PC-3 (cell line): ENCODE measurements at regions not wholly inside any gene's neighbourhood (a gene's known extent, or its start where the extent isn't known, plus 50 kb on each side); places are given as distances from the start of the nearest gene placed in this dataset.
"Not testable (repeated sequence)": the region's sequence is repeated elsewhere in the genome, so short reads cannot be mapped to it uniquely, and the experiment has no call there.

Experiments
- ATAC-seq: fragments of 200-7000 bp; cut with Tn5 transposase; 2 replicates; pipeline ENCODE4 v1.9.1; 2020; ENCODE audit warnings: mild to moderate bottlenecking, moderate library complexity
- BruUV-seq: library from RNA; stranded (reverse); fragments of 400-500 nt; replicated peaks from 2 replicates; lab custom pipeline; 2021; lab: Mats Ljungman, UMichigan
- CTCF ChIA-PET: fragments of 300-600 bp; sonication (Branson Sonifier 250); formaldehyde crosslinking; loops from one replicate; lab custom pipeline; 2022; ENCODE audit warnings: antibody characterized with exemption; lab: Charles Lee
- POLR2A ChIA-PET: fragments of 300-600 bp; sonication (Branson Sonifier 250); formaldehyde crosslinking; loops from one replicate; lab custom pipeline; 2022; ENCODE audit warnings: antibody characterized with exemption; ENCODE audit not compliant: unreplicated experiment; lab: Charles Lee
- DNase-seq: peaks from one replicate; pipeline ENCODE4 v3.0.0-alpha.2; 2015
- H2AFZ ChIP-seq: fragments of 300-600 bp; sonication (generic); 2 replicates; pipeline ENCODE4 v1.6.0; 2016; ENCODE audit warnings: antibody characterized with exemption, low read length
- H3F3A ChIP-seq: fragments of 300-600 bp; sonication (generic); one replicate; pipeline ENCODE4 v1.6.0; 2017; ENCODE audit warnings: antibody characterized with exemption, low read length, control low read depth, mild to moderate bottlenecking; ENCODE audit not compliant: unreplicated experiment
- H3K27ac ChIP-seq: fragments of 300-600 bp; sonication (generic); 2 replicates; pipeline ENCODE4 v1.5.1; 2016; ENCODE audit warnings: mild to moderate bottlenecking, low read length
- H3K27me3 ChIP-seq: fragments of 300-600 bp; sonication (generic); 2 replicates; pipeline ENCODE4 v1.6.1; 2016; ENCODE audit warnings: low read length, mixed read lengths
- H3K36me3 ChIP-seq: fragments of 300-600 bp; sonication (generic); 2 replicates; pipeline ENCODE4 v1.6.1; 2016; ENCODE audit warnings: low read depth, mixed run types, low read length, mixed read lengths
- H3K4me1 ChIP-seq: fragments of 300-600 bp; sonication (generic); 2 replicates; pipeline ENCODE4 v1.5.1; 2016; ENCODE audit warnings: low read length; ENCODE audit not compliant: insufficient read depth
- H3K4me2 ChIP-seq: fragments of 300-600 bp; sonication (generic); 2 replicates; pipeline ENCODE4 v1.6.0; 2016; ENCODE audit warnings: low read length
- H3K4me3 ChIP-seq: fragments of 300-600 bp; sonication (generic); 2 replicates; pipeline ENCODE4 v1.5.1; 2016; ENCODE audit warnings: mild to moderate bottlenecking, low read length, mixed read lengths
- H3K79me2 ChIP-seq: fragments of 300-600 bp; sonication (generic); 2 replicates; pipeline ENCODE4 v1.6.1; 2017; ENCODE audit warnings: low read length, mixed read lengths
- H3K9ac ChIP-seq: fragments of 300-600 bp; sonication (generic); 2 replicates; pipeline ENCODE4 v1.6.0; 2016; ENCODE audit warnings: mild to moderate bottlenecking, low read length
- H3K9me2 ChIP-seq: fragments of 300-600 bp; sonication (generic); replicated peaks from 2 replicates; pipeline ENCODE4 v1.6.1; 2016; ENCODE audit warnings: mixed run types, low read length, mixed read lengths
- H3K9me3 ChIP-seq: fragments of 300-600 bp; sonication (generic); 2 replicates; pipeline ENCODE4 v1.6.1; 2016; ENCODE audit warnings: low read length, mixed read lengths
- H4K20me1 ChIP-seq: fragments of 300-600 bp; sonication (generic); 2 replicates; pipeline ENCODE4 v1.6.1; 2016; ENCODE audit warnings: low read length, mixed read lengths
- intact Hi-C: fragments of 100-400 bp; cut with micrococcal nuclease; formaldehyde crosslinking; loops from 2 replicates; pipeline ENCODE4 v1.9.0; 2023

GRCh38 chr14:19231421-19231820 lies 202.7 kb downstream of the POTEG start:
- H3K4me2 ChIP-seq, H3K9ac ChIP-seq, H3K4me3 ChIP-seq, H2AFZ ChIP-seq, ATAC-seq, H3K27me3 ChIP-seq, H3K79me2 ChIP-seq, H3K36me3 ChIP-seq, BruUV-seq, H3K4me1 ChIP-seq, CTCF ChIA-PET, POLR2A ChIA-PET, H3K9me2 ChIP-seq, H3K27ac ChIP-seq, intact Hi-C loops, H3F3A ChIP-seq, H4K20me1 ChIP-seq, H3K9me3 ChIP-seq, DNase-seq: not testable (repeated sequence)

- H3K27ac ChIP-seq, BruUV-seq, H4K20me1 ChIP-seq, H3K79me2 ChIP-seq, H2AFZ ChIP-seq, H3K9me2 ChIP-seq, ATAC-seq, H3K4me1 ChIP-seq, POLR2A ChIA-PET, H3K4me2 ChIP-seq, H3K9ac ChIP-seq, H3K4me3 ChIP-seq, CTCF ChIA-PET, H3K9me3 ChIP-seq, H3F3A ChIP-seq, intact Hi-C loops, DNase-seq, H3K27me3 ChIP-seq, H3K36me3 ChIP-seq: not testable (repeated sequence)
Measured at GRCh38 chr14:19234059-19234458, 200.1 kb downstream of the POTEG start.

GRCh38 chr14:19237656-19238055 lies 196.5 kb downstream of the POTEG start:
- H3K27me3 ChIP-seq: not testable (repeated sequence)

GRCh38 chr14:19238584-19238983 lies 195.6 kb downstream of the POTEG start:
- H4K20me1 ChIP-seq, POLR2A ChIA-PET, H3K4me2 ChIP-seq, H3K9me2 ChIP-seq, H3K36me3 ChIP-seq, H3K27ac ChIP-seq, H3K9ac ChIP-seq, intact Hi-C loops, H3F3A ChIP-seq, H3K9me3 ChIP-seq, ATAC-seq, H2AFZ ChIP-seq, CTCF ChIA-PET, BruUV-seq, H3K4me1 ChIP-seq, H3K27me3 ChIP-seq, H3K79me2 ChIP-seq, DNase-seq, H3K4me3 ChIP-seq: not testable (repeated sequence)

More at GRCh38 chr14:19237656-19238055, 196.5 kb downstream of the POTEG start:
- H3K9me3 ChIP-seq, H3K4me3 ChIP-seq, H3K36me3 ChIP-seq, H3K4me1 ChIP-seq, H4K20me1 ChIP-seq, POLR2A ChIA-PET, DNase-seq, ATAC-seq, H3F3A ChIP-seq, H3K4me2 ChIP-seq, H3K79me2 ChIP-seq, BruUV-seq, H3K9ac ChIP-seq, CTCF ChIA-PET, H3K9me2 ChIP-seq, intact Hi-C loops, H3K27ac ChIP-seq, H2AFZ ChIP-seq: not testable (repeated sequence)

- H3K9me2 ChIP-seq, H3F3A ChIP-seq, H3K9ac ChIP-seq, H2AFZ ChIP-seq, H3K4me3 ChIP-seq, H4K20me1 ChIP-seq, H3K27me3 ChIP-seq, H3K9me3 ChIP-seq, BruUV-seq, DNase-seq, H3K36me3 ChIP-seq, ATAC-seq, H3K27ac ChIP-seq, H3K4me1 ChIP-seq, H3K79me2 ChIP-seq, intact Hi-C loops, CTCF ChIA-PET, H3K4me2 ChIP-seq, POLR2A ChIA-PET: not testable (repeated sequence)
Measured at GRCh38 chr14:19239981-19240380, 194.2 kb downstream of the POTEG start.

- POLR2A ChIA-PET, DNase-seq, H3K27ac ChIP-seq, H3F3A ChIP-seq, H3K4me2 ChIP-seq, H4K20me1 ChIP-seq, CTCF ChIA-PET, H3K9me3 ChIP-seq, H2AFZ ChIP-seq, ATAC-seq, intact Hi-C loops, H3K9me2 ChIP-seq, H3K79me2 ChIP-seq, H3K27me3 ChIP-seq, H3K36me3 ChIP-seq, H3K9ac ChIP-seq, H3K4me1 ChIP-seq, H3K4me3 ChIP-seq, BruUV-seq: not testable (repeated sequence)
Measured at GRCh38 chr14:19240387-19240786, 193.8 kb downstream of the POTEG start.

GRCh38 chr14:19241451-19241850 lies 192.7 kb downstream of the POTEG start:
- H3K79me2 ChIP-seq, intact Hi-C loops, H3K9ac ChIP-seq, H3K9me3 ChIP-seq, BruUV-seq, H3K27me3 ChIP-seq, DNase-seq, H3K36me3 ChIP-seq, H3F3A ChIP-seq, H3K4me1 ChIP-seq, H3K9me2 ChIP-seq, H3K27ac ChIP-seq, H3K4me2 ChIP-seq, CTCF ChIA-PET, H2AFZ ChIP-seq, H4K20me1 ChIP-seq, POLR2A ChIA-PET, H3K4me3 ChIP-seq, ATAC-seq: not testable (repeated sequence)
